ENCODE measurements at regions not wholly inside any gene's neighbourhood (a gene's known extent, or its start where the extent isn't known, plus 50 kb on each side); places are given as distances from the start of the nearest gene placed in this dataset.
"Not testable (repeated sequence)": the region's sequence is repeated elsewhere in the genome, so short reads cannot be mapped to it uniquely, and the experiment has no call there.

GRCh38 chr3:147154988-147155387, 251.4 kb downstream of the ZIC4 start:
- DNase-seq (ENCODE audit: low spot score) = not testable (repeated sequence)

GRCh38 chr3:147153830-147154539, 252.4 kb downstream of the ZIC4 start:
- no peak for DNase-seq (ENCODE audit: low spot score)

GRCh38 chr3:147152476-147152875, 253.9 kb downstream of the ZIC4 start:
- no peak for DNase-seq (ENCODE audit: low spot score)

GRCh38 chr3:147141516-147142288, 264.6 kb downstream of the ZIC4 start:
- DNase-seq (ENCODE audit: low spot score) = no peak

- DNase-seq (ENCODE audit: low spot score) = no peak
Measured at GRCh38 chr3:147139341-147139740, 267.0 kb downstream of the ZIC4 start.

- no peak for DNase-seq (ENCODE audit: low spot score)
Measured at GRCh38 chr3:147132168-147132567, 274.2 kb downstream of the ZIC4 start.

GRCh38 chr3:147130461-147130860, 275.9 kb downstream of the ZIC4 start:
- DNase-seq (ENCODE audit: low spot score) = no peak

GRCh38 chr3:147129665-147130064, 276.7 kb downstream of the ZIC4 start:
- no peak for DNase-seq (ENCODE audit: low spot score)

GRCh38 chr3:147122350-147122749, 284.0 kb downstream of the ZIC4 start:
- DNase-seq (ENCODE audit: low spot score) = no peak

- peak; percentile 39 for DNase-seq (ENCODE audit: low spot score)
Measured at GRCh38 chr3:147119989-147120388, 286.4 kb downstream of the ZIC4 start.

GRCh38 chr3:147119346-147119745, 287.0 kb downstream of the ZIC4 start:
- no peak for DNase-seq (ENCODE audit: low spot score)

- DNase-seq (ENCODE audit: low spot score) = no peak
Measured at GRCh38 chr3:147118611-147119010, 287.7 kb downstream of the ZIC4 start.

- DNase-seq (ENCODE audit: low spot score) = no peak
Measured at GRCh38 chr3:147117631-147118030, 288.7 kb downstream of the ZIC4 start.

GRCh38 chr3:147113293-147114044, 292.9 kb downstream of the ZIC4 start:
- peak; percentile 60 for DNase-seq (ENCODE audit: low spot score)

GRCh38 chr3:147099076-147099475, 307.3 kb downstream of the ZIC4 start:
- no peak for DNase-seq (ENCODE audit: low spot score)

GRCh38 chr3:147090461-147090860, 315.9 kb downstream of the ZIC4 start:
- DNase-seq (ENCODE audit: low spot score) = no peak

GRCh38 chr3:147089286-147089685, 317.1 kb downstream of the ZIC4 start:
- no peak for DNase-seq (ENCODE audit: low spot score)

GRCh38 chr3:147059500-147059899, 346.8 kb downstream of the ZIC4 start:
- not testable (repeated sequence) for DNase-seq (ENCODE audit: low spot score)

- DNase-seq (ENCODE audit: low spot score) = no peak
Measured at GRCh38 chr3:147049821-147050220, 356.5 kb downstream of the ZIC4 start.

GRCh38 chr3:147049305-147049704, 357.0 kb downstream of the ZIC4 start:
- no peak for DNase-seq (ENCODE audit: low spot score)

GRCh38 chr3:147046916-147047315, 359.4 kb downstream of the ZIC4 start:
- DNase-seq (ENCODE audit: low spot score) = no peak

GRCh38 chr3:147038481-147038880, 367.9 kb downstream of the ZIC4 start:
- no peak for DNase-seq (ENCODE audit: low spot score)

GRCh38 chr3:147034359-147034758, 372.0 kb downstream of the ZIC4 start:
- no peak for DNase-seq (ENCODE audit: low spot score)

All from RKO (cell line).